ENCODE measurements at regions not wholly inside any gene's neighbourhood (a gene's known extent, or its start where the extent isn't known, plus 50 kb on each side); places are given as distances from the start of the nearest gene placed in this dataset.

DNA sequence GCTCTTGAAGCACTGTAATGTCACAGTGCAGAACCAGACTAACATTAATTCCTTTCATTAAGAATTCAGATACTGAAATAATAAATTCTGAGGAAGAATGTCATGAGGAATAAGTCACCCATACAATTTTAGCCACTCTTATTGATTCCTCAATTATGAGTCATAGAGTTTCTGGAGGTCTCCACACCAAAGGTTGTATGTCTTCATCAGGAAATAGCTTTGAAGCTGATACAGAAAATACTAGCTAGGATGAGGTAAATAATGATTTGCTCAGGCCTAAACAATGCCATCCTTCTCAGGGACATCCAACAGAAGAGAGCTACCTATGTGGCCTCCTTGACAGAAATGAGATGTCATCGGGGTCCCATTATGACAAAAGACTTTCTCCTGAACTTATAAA, 238.8 kb downstream of the OR13H1 start:
- TF ChIP-seq, protein P1, sequence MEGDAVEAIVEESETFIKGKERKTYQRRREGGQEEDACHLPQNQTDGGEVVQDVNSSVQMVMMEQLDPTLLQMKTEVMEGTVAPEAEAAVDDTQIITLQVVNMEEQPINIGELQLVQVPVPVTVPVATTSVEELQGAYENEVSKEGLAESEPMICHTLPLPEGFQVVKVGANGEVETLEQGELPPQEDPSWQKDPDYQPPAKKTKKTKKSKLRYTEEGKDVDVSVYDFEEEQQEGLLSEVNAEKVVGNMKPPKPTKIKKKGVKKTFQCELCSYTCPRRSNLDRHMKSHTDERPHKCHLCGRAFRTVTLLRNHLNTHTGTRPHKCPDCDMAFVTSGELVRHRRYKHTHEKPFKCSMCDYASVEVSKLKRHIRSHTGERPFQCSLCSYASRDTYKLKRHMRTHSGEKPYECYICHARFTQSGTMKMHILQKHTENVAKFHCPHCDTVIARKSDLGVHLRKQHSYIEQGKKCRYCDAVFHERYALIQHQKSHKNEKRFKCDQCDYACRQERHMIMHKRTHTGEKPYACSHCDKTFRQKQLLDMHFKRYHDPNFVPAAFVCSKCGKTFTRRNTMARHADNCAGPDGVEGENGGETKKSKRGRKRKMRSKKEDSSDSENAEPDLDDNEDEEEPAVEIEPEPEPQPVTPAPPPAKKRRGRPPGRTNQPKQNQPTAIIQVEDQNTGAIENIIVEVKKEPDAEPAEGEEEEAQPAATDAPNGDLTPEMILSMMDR (IDR thresholded peaks at IDR 0.05) = no peak
- no peak for TF ChIP-seq POLR2A (IDR thresholded peaks at IDR 0.05)
- TF ChIP-seq EP300 (IDR thresholded peaks at IDR 0.05) = no peak
